Coronary artery (tissue), 2 donors: ENCODE measurements at regions not wholly inside any gene's neighbourhood (a gene's known extent, or its start where the extent isn't known, plus 50 kb on each side); places are given as distances from the start of the nearest gene placed in this dataset.
"Not testable (repeated sequence)": the region's sequence is repeated elsewhere in the genome, so short reads cannot be mapped to it uniquely, and the experiment has no call there.

ENCODE experiments used
- DNase-seq: peaks from one replicate; pipeline ENCODE4 v3.0.0-alpha.2; 2017; ENCODE audit warnings: low spot score
- H3K27ac ChIP-seq, 2 donors: fragments of 200-600 bp; sonication (generic); one replicate each; pipeline ENCODE4 v1.5.1; 2016 to 2019
- H3K4me3 ChIP-seq: fragments of 200-600 bp; sonication (generic); 2 replicates; pipeline ENCODE4 v1.5.1; 2016; ENCODE audit warnings: mild to moderate bottlenecking, moderate library complexity
- CTCF ChIP-seq: fragments of 200-600 bp; sonication (generic); IDR thresholded peaks from one replicate; pipeline ENCODE4 v1.5.1; 2019; ENCODE audit warnings: antibody characterized with exemption

- Histone ChIP-seq H3K4me3 (no peak overlapping the region), H3K27ac (no peak overlapping the region)
- no peak for TF ChIP-seq CTCF
- no peak for DNase-seq
Observed at GRCh38 chr5:29148581-29148980, 2044.9 kb upstream of the CDH6 start.

GRCh38 chr5:29148073-29148472, 2045.4 kb upstream of the CDH6 start:
- no peak overlapping the region for H3K4me3 ChIP-seq
- H3K27ac ChIP-seq = no peak overlapping the region
- TF ChIP-seq CTCF = no peak
- DNase-seq = no peak

- TF ChIP-seq CTCF = no peak
- H3K27ac ChIP-seq = no peak overlapping the region
- no peak overlapping the region for H3K4me3 ChIP-seq
- DNase-seq = no peak
Observed at GRCh38 chr5:29143266-29143665, 2050.2 kb upstream of the CDH6 start.

GRCh38 chr5:29134418-29134817, 2059.1 kb upstream of the CDH6 start:
- DNase-seq = no peak
- no peak for TF ChIP-seq CTCF
- Histone ChIP-seq H3K4me3 (no peak overlapping the region), H3K27ac (no peak overlapping the region)

- Histone ChIP-seq H3K4me3 (no peak overlapping the region), H3K27ac (no peak overlapping the region)
- DNase-seq = no peak
- TF ChIP-seq CTCF = no peak
Observed at GRCh38 chr5:29131285-29131684, 2062.2 kb upstream of the CDH6 start.

- Histone ChIP-seq H3K27ac (no peak overlapping the region), H3K4me3 (no peak overlapping the region)
- DNase-seq = no peak
- no peak for TF ChIP-seq CTCF
Observed at GRCh38 chr5:29130786-29131185, 2062.7 kb upstream of the CDH6 start.

GRCh38 chr5:29127524-29128156, 2065.8 kb upstream of the CDH6 start:
- not testable (repeated sequence) for H3K27ac ChIP-seq, H3K4me3 ChIP-seq, DNase-seq

- H3K4me3 ChIP-seq, DNase-seq, H3K27ac ChIP-seq: not testable (repeated sequence)
Observed at GRCh38 chr5:29126462-29126861, 2067.0 kb upstream of the CDH6 start.
